BJ (cell line): ENCODE measurements at regions not wholly inside any gene's neighbourhood (a gene's known extent, or its start where the extent isn't known, plus 50 kb on each side); places are given as distances from the start of the nearest gene placed in this dataset.

Experiments used
- CTCF ChIA-PET: fragments of 350-600 bp; formaldehyde crosslinking; extraction: SDS; loops from one replicate; lab custom pipeline; 2021; ENCODE audit warnings: antibody characterized with exemption, inconsistent platforms; lab: Yijun Ruan, JAX
- POLR2A ChIA-PET: fragments of 300-600 bp; sonication (Branson Sonifier 250); formaldehyde crosslinking; extraction: SDS; loops from one replicate; lab custom pipeline; 2021; ENCODE audit warnings: antibody characterized with exemption; lab: Charles Lee
- DNase-seq: peaks from one replicate; pipeline ENCODE4 v3.0.0-alpha.2; 2011; ENCODE audit warnings: low read depth
- H3K27me3 ChIP-seq: 2 replicates; pipeline ENCODE4 v1.6.0; 2011; ENCODE audit warnings: low read length; ENCODE audit not compliant: control insufficient read depth, insufficient read depth
- H3K36me3 ChIP-seq: 2 replicates; pipeline ENCODE4 v1.5.1; 2011; ENCODE audit warnings: low read length; ENCODE audit not compliant: control insufficient read depth, insufficient read depth
- H3K4me3 ChIP-seq: 2 replicates; pipeline ENCODE4 v1.5.1; 2011; ENCODE audit warnings: low read depth, mild to moderate bottlenecking, control low read depth, low read length
- CTCF ChIP-seq: IDR thresholded peaks from 2 replicates; pipeline ENCODE4 v1.5.1; 2011; ENCODE audit warnings: low read depth, mild to moderate bottlenecking, control low read depth, inconsistent platforms, low read length, moderate library complexity; ENCODE audit not compliant: insufficient read depth

DNA sequence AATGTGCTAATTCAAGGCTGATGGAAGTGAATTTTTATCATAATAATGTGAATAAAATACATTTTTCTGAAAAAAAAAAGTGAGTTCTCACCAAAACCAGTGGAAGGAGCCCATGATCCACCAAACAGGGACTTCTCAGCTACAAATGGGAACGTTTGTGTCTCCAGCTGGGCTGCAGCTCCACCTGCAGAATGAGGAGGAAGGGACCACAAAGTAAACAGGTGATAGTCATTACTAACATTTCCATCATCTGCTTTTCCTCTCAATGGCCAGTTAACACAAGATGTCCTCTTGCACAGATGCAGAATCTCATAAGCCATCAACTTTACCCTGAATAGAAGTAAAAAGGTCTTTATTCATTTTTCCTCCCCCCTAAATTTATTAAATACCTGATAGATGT is 246.2 kb downstream of the MRPL39 start:
- no peaks in the 10 kb centered on the region for H3K36me3 ChIP-seq
- ChIA-PET CTCF (interaction anchor here (0.6 to 1.4 kb wide), 5 partner anchors 8 to 1431 kb away, joined by 3 to 6 read pairs (median 4); no protein-coding TSS in a partner anchor), POLR2A (no interaction called here)
- no peak overlapping the region for H3K4me3 ChIP-seq
- H3K27me3 ChIP-seq = no peaks in the 10 kb centered on the region
- TF ChIP-seq CTCF = no peak
- DNase-seq = no peak

DNA sequence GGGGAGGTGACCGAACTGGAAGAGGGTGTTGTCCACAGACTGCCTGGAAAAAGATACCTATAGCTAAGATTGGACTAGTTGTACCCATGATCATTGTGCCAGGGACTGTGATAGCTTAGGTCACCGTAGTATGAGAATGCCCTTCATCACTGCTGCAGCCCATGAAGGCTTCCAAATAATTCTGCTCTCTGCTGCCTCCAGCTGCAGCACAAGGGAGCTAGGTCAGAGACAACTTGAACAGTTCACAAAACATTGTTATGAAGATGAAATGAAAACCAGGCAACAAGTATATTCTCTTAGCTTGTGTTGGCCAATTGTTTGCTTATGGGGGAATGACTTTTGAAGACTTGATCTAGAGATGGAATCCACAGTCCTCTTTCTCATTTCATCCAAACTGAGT is 246.7 kb downstream of the MRPL39 start:
- H3K4me3 ChIP-seq = no peak overlapping the region
- no peaks in the 10 kb centered on the region for H3K27me3 ChIP-seq
- ChIA-PET CTCF (interaction anchor here (0.6 to 1.4 kb wide), 3 partner anchors 9 to 264 kb away, joined by 3 to 4 read pairs (median 3); no protein-coding TSS in a partner anchor), POLR2A (no interaction called here)
- no peak for DNase-seq
- peak; percentile 32 for TF ChIP-seq CTCF
- H3K36me3 ChIP-seq = no peaks in the 10 kb centered on the region

- CTCF ChIA-PET = interaction anchor here (1.1 to 1.9 kb wide), 4 partner anchors 9 to 26 kb away, joined by 3 to 12 read pairs (median 3); no protein-coding TSS in a partner anchor
- no peak for DNase-seq
- Histone ChIP-seq H3K36me3 (no peaks in the 10 kb centered on the region), H3K27me3 (no peaks in the 10 kb centered on the region), H3K4me3 (no peak overlapping the region)
- POLR2A ChIA-PET = no interaction called here
- no peak for TF ChIP-seq CTCF
Measured at GRCh38 chr21:25359724-25360123, 247.6 kb downstream of the MRPL39 start.

DNA sequence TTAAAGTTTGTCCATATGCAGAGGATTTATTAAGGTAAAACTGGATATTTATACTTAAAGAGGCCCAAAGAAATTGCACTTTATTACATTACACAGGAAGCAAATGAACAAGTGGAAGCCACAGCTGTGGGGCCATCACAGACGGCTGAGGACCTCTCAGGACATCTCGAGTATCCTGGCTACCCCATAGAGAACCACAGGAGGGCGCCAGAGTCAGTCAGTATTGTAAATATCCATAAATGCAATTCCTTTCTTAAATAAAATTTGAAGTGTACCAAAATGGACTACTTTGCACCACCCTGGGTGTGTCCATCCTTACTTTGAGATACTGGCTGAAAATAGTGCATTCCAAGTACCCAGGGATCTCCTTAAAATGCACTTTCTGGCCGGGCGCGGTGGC is 257.2 kb downstream of the MRPL39 start:
- H3K4me3 ChIP-seq = no peak overlapping the region
- ChIA-PET POLR2A (no interaction called here), CTCF (interaction anchor here (0.6 to 3.8 kb wide), 13 partner anchors 9 to 66 kb away, joined by 3 to 29 read pairs (median 4); no protein-coding TSS in a partner anchor)
- peak; percentile 74 for TF ChIP-seq CTCF
- DNase-seq = no peak
- H3K36me3 ChIP-seq = no peaks in the 10 kb centered on the region
- no peaks in the 10 kb centered on the region for H3K27me3 ChIP-seq

DNA sequence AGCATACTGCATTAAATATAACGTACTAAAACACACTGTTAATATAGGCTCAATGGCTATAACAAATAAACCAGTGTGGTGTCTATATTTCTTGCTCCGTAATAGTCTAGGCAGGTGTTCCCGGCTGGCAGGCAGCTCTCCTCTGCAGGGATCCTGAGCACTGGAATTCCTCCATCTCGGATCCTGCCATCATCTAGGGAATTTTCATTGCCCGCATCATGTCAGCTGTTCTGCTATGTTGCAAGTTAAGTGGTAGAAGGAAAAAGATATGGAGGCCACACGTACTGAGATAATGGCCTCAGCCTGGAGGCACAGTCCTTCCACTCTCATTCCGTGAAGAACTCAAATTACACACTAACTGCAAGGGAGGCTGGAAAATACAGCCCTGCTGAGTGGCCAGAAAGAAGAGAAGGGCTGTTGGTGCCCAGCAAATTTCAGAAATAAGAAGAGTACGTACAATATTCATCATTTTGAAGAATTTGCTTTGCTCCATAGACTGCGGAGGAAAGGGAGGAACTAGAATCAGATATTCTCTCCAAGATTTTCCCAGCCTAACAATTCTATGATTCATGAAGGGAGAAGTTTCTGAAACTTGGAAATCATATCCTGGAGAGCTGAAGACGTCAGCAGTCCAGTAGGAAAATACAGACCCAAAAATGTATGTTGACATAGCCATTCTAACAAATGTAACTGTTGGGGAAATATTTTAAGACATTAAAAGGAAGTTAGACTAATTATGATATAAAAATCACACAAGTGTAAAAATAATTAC is 263.3 kb downstream of the MRPL39 start:
- no peaks in the 10 kb centered on the region for H3K27me3 ChIP-seq
- H3K36me3 ChIP-seq = no peaks in the 10 kb centered on the region
- ChIA-PET POLR2A (no interaction called here), CTCF (interaction anchor here (1.5 to 3.2 kb wide), 2 partner anchors 39 to 42 kb away, joined by 3 to 10 read pairs; no protein-coding TSS in a partner anchor)
- H3K4me3 ChIP-seq = no peak overlapping the region
- DNase-seq = no peak
- TF ChIP-seq CTCF = no peak
